Activated CD8-positive, alpha-beta memory T cell treated with anti-CD3 and anti-CD28 coated beads, Interleukin-2, amount 50 U/mL, for 48 hours (primary cell): ENCODE measurements at regions not wholly inside any gene's neighbourhood (a gene's known extent, or its start where the extent isn't known, plus 50 kb on each side); places are given as distances from the start of the nearest gene placed in this dataset.
"Not testable (repeated sequence)": the region's sequence is repeated elsewhere in the genome, so short reads cannot be mapped to it uniquely, and the experiment has no call there.

Experiments used
- DNase-seq: peaks from one replicate; pipeline ENCODE4 v3.0.0-alpha.2; 2020

DNA sequence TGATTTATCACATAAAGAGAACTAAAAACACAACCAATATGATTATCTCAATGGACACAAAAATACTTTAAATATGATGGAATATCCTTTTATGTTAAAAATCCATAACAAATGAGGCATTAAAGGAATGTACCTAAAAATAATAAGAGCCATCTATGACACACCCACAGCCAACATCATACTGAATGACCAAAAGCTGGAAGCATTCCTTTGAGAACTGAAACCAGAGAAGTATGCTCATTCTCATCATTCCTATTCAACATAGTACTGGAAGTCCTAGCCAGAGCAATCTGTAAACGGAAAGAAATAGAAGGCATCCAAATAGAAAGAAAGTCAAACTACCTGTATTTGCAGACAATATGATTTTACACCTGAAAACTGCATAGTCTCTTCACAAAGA, 671.0 kb downstream of the SLITRK1 start:
- no peak for DNase-seq

DNA sequence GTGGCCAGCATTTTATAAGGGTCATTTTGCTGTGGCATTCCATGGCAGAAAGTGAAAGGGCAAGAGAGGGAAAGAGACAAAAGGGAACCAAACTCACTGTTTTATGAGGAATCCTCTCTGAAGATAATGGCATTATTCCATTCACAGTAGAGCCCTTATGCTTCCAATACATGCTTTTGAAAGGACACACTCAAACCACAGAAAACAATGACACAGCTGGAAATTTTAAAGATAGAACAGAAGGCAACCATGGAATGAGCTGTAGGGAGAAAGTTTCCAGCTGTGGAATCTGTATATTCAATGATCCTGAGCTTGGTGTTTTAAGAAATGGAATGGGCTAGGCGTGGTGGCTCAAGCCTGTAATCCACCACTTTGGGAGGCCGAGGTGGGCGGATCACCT, 677.4 kb downstream of the SLITRK1 start:
- DNase-seq: no peak

GRCh38 chr13:83201506-83201905, 680.8 kb downstream of the SLITRK1 start:
- DNase-seq: no peak

DNA sequence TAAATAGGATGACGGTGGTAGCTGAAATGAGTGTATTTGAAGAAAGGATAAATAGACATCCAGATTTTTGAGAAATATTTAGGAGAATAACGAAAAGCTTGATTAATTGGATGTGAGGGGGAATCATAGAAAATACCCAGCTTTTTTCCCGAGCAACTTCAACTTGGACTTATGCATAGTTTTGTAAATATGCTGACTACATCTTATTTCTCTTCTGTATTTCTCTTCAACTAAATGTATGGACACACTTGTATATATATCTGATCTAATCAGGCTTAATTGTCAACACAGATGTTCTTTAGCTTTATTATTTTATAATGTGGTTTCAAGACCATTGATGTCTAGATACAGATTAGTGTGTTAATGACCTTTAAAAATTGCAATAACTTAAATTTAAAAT, 685.0 kb downstream of the SLITRK1 start:
- DNase-seq: no peak

DNA sequence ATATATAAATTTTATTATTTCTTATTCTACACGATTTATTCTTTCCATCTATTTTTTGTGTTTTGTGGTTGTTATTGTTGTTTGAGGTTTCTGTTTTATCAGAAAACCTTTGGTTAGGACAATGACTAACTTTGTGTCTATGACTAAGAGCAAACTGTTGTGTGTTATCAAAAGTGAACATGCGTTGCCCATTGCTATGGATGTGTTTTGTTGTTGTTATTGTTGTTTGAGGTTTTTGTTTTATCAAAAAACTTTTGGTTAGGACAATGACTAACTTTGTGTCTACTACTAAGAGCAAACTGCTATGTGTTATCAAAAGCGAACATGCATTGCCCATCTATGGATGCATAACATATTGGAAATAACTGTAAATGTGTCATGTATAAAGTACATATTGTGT, 692.3 kb downstream of the SLITRK1 start:
- DNase-seq: no peak

- no peak for DNase-seq
Measured at GRCh38 chr13:83184819-83185218, 697.5 kb downstream of the SLITRK1 start.

GRCh38 chr13:83184150-83184475, 698.2 kb downstream of the SLITRK1 start:
- DNase-seq: no peak

GRCh38 chr13:83183439-83184149, 698.7 kb downstream of the SLITRK1 start:
- no peak for DNase-seq

- no peak for DNase-seq
Measured at GRCh38 chr13:83182845-83183244, 699.4 kb downstream of the SLITRK1 start.

DNA sequence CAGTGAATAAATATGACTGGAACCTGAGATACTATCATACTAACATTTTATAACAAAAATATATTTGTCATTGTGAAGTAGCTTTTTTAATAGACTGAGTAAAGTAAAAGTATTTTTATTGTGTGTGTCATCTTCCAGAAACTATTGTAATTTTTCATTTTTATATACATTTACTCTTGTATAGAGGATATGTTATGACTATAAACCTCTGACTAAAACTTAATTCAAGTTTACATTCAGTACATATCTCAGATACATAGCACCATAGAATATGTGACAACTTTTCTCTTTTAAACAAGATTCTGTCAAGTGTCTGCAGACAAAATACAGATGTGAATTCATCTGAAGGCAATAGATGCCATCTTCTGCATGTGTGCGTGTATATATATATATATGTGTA, 704.3 kb downstream of the SLITRK1 start:
- no peak for DNase-seq

- no peak for DNase-seq
Measured at GRCh38 chr13:83168590-83168989, 713.7 kb downstream of the SLITRK1 start.

DNA sequence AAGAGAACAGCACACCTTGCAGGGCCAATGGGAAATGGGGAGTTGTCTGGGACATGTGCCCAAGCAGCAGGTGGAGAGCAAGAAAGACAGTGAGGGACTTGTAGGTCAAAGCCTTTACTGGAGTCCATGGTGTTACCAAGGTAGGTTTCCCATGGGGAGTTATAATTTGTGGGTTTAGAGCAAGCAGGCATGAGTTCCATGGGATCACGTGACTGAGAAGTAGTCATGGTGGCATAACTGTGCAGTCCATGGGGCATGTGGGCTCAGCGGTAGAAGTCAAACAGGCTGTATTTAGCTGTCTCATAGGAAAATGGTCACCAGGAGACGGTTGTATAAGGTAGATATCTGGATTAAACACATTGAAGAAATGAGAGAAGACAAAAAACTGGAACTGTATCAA, 715.1 kb downstream of the SLITRK1 start:
- no peak for DNase-seq

DNA sequence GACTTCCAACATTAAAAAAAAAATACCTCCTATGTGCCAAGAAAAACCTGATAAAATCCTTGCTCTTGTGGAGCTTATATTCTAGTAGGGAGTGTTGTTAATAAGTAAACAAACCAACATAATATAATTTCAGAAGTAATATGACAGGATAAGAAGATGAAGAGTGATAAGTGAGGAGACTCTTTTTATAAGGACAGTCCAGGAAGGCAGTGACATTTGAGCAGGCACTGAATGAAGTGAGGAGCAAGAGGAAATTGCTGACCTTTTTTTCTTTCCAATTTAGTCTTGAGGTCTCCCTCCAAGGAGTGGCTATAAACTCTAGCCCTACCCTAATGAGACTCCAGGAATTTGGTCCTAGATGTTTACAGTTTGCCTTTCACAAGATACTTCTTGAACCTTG, 715.7 kb downstream of the SLITRK1 start:
- no peak for DNase-seq

- DNase-seq: no peak
Measured at GRCh38 chr13:83162493-83162892, 719.8 kb downstream of the SLITRK1 start.

- DNase-seq: no peak
Measured at GRCh38 chr13:83153848-83154247, 728.4 kb downstream of the SLITRK1 start.

DNA sequence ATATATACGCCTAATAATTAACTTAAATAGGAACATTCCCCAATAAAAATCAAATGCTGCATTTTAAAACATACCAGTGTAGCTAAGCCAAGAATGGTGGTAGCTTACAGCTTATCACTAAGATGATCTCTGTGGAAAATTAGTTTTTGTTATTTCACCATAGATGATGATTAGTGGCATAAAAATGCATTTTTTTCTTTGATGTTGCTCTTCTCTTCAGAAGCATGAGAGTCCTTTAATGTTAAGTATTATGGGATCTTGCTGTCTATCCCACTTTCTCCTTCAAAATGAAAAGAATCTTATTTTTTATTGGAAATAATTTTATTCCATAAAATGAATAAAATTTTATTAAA, 731.0 kb downstream of the SLITRK1 start:
- no peak for DNase-seq

GRCh38 chr13:83150616-83151307, 731.5 kb downstream of the SLITRK1 start:
- no peak for DNase-seq

DNA sequence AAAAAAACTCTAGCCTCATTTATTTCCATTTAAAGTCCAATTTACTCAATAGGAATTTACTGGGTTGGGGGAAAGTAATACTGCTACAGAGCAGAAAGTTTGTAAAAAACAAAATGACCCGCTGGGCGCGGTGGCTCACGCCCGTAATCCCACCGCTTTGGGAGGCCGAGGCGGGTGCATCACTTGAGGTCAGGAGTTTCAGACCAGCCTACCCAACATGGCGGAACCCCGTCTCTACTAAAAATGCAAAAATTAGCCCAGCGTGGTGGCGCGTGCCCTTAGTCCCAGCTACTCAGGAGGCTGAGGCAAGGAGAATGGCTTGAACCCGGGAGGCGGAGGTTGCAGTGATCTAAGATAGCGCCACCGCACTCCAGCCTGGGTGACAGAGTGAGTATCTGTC, 745.6 kb downstream of the SLITRK1 start:
- DNase-seq: no peak

DNA sequence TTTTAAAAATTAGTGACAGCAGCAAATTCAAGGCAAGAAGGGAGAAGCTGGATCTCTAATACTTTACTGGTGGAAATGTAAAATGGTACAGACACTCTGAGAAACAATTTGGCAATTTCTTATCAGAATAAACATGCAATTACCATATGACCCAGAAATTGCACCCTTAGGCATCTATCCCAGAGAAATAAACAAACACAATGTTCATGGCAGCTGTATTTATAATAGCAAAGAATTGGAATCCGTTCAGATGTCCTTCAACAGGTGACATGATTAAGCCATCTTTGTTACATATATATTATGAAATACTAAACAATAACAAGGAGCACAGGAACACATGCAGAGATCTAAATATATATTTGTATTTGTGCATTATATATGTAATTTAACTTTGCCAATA, 756.5 kb downstream of the SLITRK1 start:
- no peak for DNase-seq

DNA sequence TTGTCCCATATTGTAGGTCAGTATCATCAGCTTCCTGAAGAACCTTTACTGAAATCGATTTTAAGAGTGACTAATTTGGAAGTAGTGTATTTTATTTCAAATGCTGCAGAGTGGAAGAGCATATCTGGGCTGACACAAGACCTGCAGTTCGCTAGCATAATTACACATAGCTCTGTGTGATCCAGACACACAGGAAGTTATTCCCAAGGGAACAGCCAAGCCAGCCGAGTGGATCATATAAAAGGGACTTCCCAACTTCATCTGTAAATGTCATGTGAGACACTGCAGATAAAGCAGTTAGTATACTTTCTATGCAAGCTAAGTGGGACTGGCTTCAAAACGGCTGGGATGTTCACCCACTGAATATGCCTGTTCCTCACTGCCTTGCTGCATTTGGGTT, 760.4 kb downstream of the SLITRK1 start:
- no peak for DNase-seq

GRCh38 chr13:83117046-83117445, 765.2 kb downstream of the SLITRK1 start:
- DNase-seq: no peak

- not testable (repeated sequence) for DNase-seq
Measured at GRCh38 chr13:83101574-83102247, 780.6 kb downstream of the SLITRK1 start.

DNA sequence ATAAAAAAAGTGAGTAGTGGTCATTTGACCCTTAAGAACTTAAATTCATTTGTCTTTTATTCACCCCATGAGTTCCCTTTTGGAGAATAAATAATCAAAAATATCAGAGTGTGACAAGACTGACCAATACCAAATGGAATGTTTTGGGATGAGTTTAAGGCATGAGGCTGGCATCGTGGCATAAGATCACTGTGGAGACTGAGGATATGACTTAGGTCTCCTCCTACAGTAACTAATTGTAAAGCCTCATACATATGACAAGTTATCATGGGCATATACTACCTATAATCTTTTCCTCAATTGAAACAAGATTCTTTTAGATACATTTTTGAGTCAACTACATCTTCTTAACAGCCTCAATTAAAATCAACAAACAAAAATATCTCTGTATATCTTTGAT, 782.0 kb downstream of the SLITRK1 start:
- DNase-seq: no peak

DNA sequence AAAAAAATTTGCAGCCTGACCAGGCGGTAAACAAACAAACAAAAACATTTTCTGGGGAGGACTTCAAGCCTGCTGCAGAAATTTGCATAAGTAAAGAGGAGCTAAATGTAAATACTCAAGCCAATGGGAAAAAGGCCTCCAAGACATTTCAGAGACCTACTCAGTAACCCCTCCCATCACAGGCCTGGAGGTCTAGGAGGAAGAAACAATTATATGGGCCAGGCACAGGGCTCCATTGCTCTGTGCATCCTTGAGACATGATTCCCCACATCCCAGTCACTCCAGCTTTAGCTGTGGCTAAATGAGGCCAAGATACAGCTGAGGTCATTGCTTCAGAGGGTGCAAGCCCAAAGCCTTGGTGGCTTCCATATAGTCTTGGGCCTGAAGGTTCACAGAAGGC, 793.4 kb downstream of the SLITRK1 start:
- no peak for DNase-seq

DNA sequence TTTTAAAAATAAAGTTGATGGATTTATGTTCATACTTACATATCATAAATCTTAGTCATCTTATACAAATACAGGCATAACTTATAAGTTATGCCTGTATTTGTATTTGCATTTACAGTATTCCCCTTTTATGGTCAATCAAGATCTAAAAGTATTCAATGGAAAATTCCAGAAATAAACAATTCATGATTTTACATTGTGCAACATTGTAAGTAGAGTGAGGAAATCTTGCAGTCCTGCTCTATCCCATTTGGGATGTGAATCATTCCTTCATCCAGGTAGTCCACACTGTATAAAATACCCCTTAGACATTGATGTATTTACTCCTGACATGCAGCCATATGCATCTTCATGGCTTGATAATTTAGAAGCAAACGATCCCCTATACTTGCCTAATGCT, 795.3 kb downstream of the SLITRK1 start:
- no peak for DNase-seq
